Kidney epithelial cell (primary cell): ENCODE measurements at regions not wholly inside any gene's neighbourhood (a gene's known extent, or its start where the extent isn't known, plus 50 kb on each side); places are given as distances from the start of the nearest gene placed in this dataset.

ENCODE experiments used
- DNase-seq: peaks from one replicate; pipeline ENCODE4 v3.0.0-alpha.2; 2010; ENCODE audit warnings: low read depth
- H3K27me3 ChIP-seq: 2 replicates; pipeline ENCODE4 v1.6.0; 2011; ENCODE audit warnings: low read length; ENCODE audit not compliant: control insufficient read depth, insufficient read depth
- H3K36me3 ChIP-seq: 2 replicates; pipeline ENCODE4 v1.5.1; 2011; ENCODE audit warnings: low read length; ENCODE audit not compliant: control insufficient read depth, insufficient read depth
- H3K4me3 ChIP-seq: 2 replicates; pipeline ENCODE4 v1.5.1; 2011; ENCODE audit warnings: low read depth, mild to moderate bottlenecking, control low read depth, low read length
- TF ChIP-seq, protein P1 (sequence below): IDR thresholded peaks from 2 replicates; pipeline ENCODE4 v1.5.1; 2011; ENCODE audit warnings: mild to moderate bottlenecking, moderate library complexity, low read length, control low read depth, inconsistent platforms; ENCODE audit not compliant: insufficient read depth, poor library complexity, severe bottlenecking

DNA sequence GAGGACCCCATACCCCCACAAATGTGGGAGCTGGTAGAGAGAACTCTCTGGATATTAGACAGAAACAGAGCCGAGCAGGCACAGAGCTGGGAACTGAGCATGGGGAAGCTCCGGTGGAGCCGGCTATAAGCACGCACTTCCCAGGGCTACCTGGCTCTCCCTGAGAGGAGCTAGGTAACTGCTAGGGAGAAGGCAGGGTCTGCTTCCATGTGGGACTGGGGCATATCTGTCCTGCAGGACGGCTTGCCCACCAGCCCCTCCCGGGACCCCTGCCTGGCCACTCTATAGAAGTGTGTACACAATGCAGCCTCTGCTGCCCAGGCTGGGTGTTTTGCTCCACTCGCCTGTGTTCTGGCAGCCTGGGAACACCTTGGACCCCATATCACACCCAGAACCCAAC, 1537.0 kb upstream of the CDH9 start:
- TF ChIP-seq, protein P1, sequence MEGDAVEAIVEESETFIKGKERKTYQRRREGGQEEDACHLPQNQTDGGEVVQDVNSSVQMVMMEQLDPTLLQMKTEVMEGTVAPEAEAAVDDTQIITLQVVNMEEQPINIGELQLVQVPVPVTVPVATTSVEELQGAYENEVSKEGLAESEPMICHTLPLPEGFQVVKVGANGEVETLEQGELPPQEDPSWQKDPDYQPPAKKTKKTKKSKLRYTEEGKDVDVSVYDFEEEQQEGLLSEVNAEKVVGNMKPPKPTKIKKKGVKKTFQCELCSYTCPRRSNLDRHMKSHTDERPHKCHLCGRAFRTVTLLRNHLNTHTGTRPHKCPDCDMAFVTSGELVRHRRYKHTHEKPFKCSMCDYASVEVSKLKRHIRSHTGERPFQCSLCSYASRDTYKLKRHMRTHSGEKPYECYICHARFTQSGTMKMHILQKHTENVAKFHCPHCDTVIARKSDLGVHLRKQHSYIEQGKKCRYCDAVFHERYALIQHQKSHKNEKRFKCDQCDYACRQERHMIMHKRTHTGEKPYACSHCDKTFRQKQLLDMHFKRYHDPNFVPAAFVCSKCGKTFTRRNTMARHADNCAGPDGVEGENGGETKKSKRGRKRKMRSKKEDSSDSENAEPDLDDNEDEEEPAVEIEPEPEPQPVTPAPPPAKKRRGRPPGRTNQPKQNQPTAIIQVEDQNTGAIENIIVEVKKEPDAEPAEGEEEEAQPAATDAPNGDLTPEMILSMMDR, result no peak
- no peaks in the 10 kb centered on the region for H3K27me3 ChIP-seq
- no peaks in the 10 kb centered on the region for H3K36me3 ChIP-seq
- H3K4me3 ChIP-seq, result no peak overlapping the region
- no peak for DNase-seq

DNA sequence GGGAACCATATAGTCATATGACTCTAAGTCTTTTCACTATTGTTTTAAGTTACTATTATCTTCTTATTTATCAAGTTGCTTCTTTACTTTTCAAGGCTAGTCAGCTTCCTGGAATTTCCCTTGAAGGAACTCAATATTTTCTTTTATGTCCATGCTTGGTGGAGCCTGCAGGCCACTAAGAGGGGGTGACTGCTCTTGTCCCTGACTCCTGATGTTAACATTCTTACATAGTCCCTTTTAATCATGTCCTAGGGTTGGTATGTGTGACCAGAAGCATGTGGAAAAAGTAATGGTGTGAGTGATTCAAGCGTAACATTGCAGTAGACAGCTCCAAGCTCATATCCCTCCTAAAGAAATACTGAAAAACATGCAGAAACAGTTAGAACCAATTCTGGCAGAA, 1536.2 kb upstream of the CDH9 start:
- Histone ChIP-seq H3K36me3 (no peaks in the 10 kb centered on the region), H3K4me3 (no peak overlapping the region), H3K27me3 (no peaks in the 10 kb centered on the region)
- TF ChIP-seq, protein P1, result no peak
- peak; percentile 5 for DNase-seq

DNA sequence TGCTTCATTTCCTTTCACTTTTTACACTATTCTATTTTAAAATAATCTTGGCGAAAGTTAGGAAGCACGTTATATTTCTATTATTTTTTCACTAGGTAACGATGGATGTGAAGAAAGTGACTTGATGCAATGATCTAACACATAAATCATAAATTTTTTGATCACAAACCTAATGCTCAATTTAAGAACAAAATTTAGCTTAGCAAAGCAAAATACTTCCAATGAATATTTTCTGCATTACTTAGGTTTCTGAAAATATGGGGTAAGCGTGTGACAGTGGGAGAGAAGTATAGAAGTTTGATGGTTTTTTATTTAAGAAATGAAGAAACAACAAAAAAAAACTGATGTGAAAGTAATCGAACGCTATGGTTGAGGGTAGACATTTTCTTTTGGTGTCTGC, 1528.7 kb upstream of the CDH9 start:
- no peaks in the 10 kb centered on the region for H3K27me3 ChIP-seq
- no peak overlapping the region for H3K4me3 ChIP-seq
- DNase-seq, result no peak
- H3K36me3 ChIP-seq, result no peaks in the 10 kb centered on the region
- TF ChIP-seq, protein P1, result no peak

DNA sequence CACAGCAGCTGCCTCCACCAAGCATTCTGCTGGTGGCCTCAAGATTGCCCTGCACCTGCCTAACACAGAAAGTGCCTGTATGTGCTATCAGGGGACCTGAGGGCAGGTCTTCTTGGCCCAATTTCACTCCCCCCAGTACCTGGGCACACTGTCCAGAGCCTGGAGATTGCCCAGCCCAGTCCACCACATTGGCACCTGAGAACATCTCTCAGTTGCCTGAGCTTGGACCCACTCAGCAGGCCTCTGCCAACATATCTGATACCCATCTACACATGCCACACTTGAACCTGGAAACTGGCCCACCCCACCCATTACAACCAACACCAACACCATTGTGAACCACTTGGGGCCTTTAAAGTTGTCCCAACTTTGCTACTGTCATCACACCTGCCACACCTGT, 1523.1 kb upstream of the CDH9 start:
- H3K27me3 ChIP-seq, result no peaks in the 10 kb centered on the region
- TF ChIP-seq, protein P1, result no peak
- DNase-seq, result no peak
- H3K4me3 ChIP-seq, result no peak overlapping the region
- no peaks in the 10 kb centered on the region for H3K36me3 ChIP-seq

DNA sequence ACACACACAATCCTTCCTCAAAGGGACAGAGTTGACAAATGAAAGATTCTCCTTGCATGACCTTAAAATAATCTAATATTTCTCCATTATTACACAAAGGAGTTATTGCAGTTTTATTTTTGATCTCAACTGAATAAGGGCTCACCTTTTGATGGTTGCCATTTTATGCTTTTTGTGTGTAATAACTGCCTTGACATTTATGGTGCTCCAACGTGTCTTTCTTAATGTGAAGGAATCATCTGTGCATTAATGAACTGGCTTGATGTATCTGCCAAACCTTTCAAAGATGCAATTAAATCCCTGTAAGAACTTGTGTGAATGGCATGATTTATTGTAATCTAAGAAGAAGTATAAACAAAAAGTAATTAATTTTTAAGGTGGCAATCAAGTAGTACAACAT, 1519.8 kb upstream of the CDH9 start:
- no peaks in the 10 kb centered on the region for H3K36me3 ChIP-seq
- H3K27me3 ChIP-seq, result no peaks in the 10 kb centered on the region
- TF ChIP-seq, protein P1, result no peak
- no peak overlapping the region for H3K4me3 ChIP-seq
- no peak for DNase-seq

DNA sequence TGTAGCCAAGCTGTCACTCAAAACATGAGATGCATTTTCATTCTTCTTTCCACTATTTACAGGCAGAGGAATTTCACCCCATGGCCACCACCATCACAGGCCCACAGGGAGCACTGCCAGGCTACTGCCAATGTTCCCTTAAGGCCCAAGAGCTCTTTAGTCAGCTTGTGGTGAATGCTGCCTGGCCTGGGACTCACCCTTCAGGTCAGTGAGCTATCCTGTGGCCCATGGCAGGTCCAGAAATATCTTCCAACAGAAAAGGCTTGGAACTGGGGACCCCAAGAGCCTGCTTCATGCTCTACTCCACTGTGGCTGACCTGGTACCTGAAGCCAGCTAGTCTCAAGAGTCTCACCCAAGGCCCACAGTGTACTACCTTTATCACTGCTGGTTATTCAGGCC, 1518.7 kb upstream of the CDH9 start:
- Histone ChIP-seq H3K36me3 (no peaks in the 10 kb centered on the region), H3K4me3 (no peak overlapping the region), H3K27me3 (no peaks in the 10 kb centered on the region)
- TF ChIP-seq, protein P1, result no peak
- no peak for DNase-seq
